BE2C (cell line): ENCODE measurements at regions not wholly inside any gene's neighbourhood (a gene's known extent, or its start where the extent isn't known, plus 50 kb on each side); places are given as distances from the start of the nearest gene placed in this dataset.

Experiments used
- DNase-seq: peaks from one replicate; pipeline ENCODE4 v3.0.0-alpha.2; 2020
- H3K27me3 ChIP-seq: fragments of 250-450 bp; sonication (Bioruptor Pico); 2 replicates; pipeline ENCODE4 v1.5.1; 2020; ENCODE audit warnings: mild to moderate bottlenecking
- H3K36me3 ChIP-seq: fragments of 250-450 bp; sonication (Bioruptor Pico); 2 replicates; pipeline ENCODE4 v1.5.1; 2020; ENCODE audit warnings: mild to moderate bottlenecking
- H3K4me1 ChIP-seq: fragments of 250-450 bp; sonication (Bioruptor Pico); 2 replicates; pipeline ENCODE4 v1.5.1; 2020
- H3K4me3 ChIP-seq: 2 replicates; pipeline ENCODE4 v1.5.1; 2011; ENCODE audit warnings: low read depth, low read length
- H3K9me3 ChIP-seq: fragments of 250-450 bp; sonication (Bioruptor Pico); 2 replicates; pipeline ENCODE4 v1.5.1; 2020
- CTCF ChIP-seq: IDR thresholded peaks from 2 replicates; pipeline ENCODE4 v1.5.1; 2012; ENCODE audit warnings: mild to moderate bottlenecking, low read depth, low read length

GRCh38 chr14:82724316-82724715, 1190.7 kb upstream of the SEL1L start:
- no peak for DNase-seq
- TF ChIP-seq CTCF = no peak
- Histone ChIP-seq H3K9me3 (no peaks in the 10 kb centered on the region), H3K27me3 (no peaks in the 10 kb centered on the region), H3K36me3 (no peaks in the 10 kb centered on the region), H3K4me3 (no peak overlapping the region), H3K4me1 (no peaks in the 10 kb centered on the region)

- Histone ChIP-seq H3K4me1 (no peaks in the 10 kb centered on the region), H3K9me3 (no peaks in the 10 kb centered on the region), H3K4me3 (no peak overlapping the region), H3K36me3 (no peaks in the 10 kb centered on the region), H3K27me3 (no peaks in the 10 kb centered on the region)
- TF ChIP-seq CTCF = no peak
- no peak for DNase-seq
Observed at GRCh38 chr14:82725213-82725612, 1191.6 kb upstream of the SEL1L start.

GRCh38 chr14:82731526-82731925, 1197.9 kb upstream of the SEL1L start:
- H3K9me3 ChIP-seq = no peaks in the 10 kb centered on the region
- no peaks in the 10 kb centered on the region for H3K36me3 ChIP-seq
- no peak for TF ChIP-seq CTCF
- no peak for DNase-seq
- H3K27me3 ChIP-seq = no peaks in the 10 kb centered on the region
- no peak overlapping the region for H3K4me3 ChIP-seq
- H3K4me1 ChIP-seq = no peaks in the 10 kb centered on the region

- Histone ChIP-seq H3K4me3 (no peak overlapping the region), H3K9me3 (no peaks in the 10 kb centered on the region), H3K4me1 (no peaks in the 10 kb centered on the region), H3K36me3 (no peaks in the 10 kb centered on the region), H3K27me3 (no peaks in the 10 kb centered on the region)
- no peak for TF ChIP-seq CTCF
- DNase-seq = no peak
Observed at GRCh38 chr14:82740547-82740946, 1206.9 kb upstream of the SEL1L start.

GRCh38 chr14:82755476-82755875, 1221.8 kb upstream of the SEL1L start:
- H3K36me3 ChIP-seq = no peaks in the 10 kb centered on the region
- no peaks in the 10 kb centered on the region for H3K4me1 ChIP-seq
- no peak for DNase-seq
- H3K4me3 ChIP-seq = no peak overlapping the region
- peaks cover 3% of the 10 kb centered on the region; the same call in 1 of the 2 replicates for H3K9me3 ChIP-seq
- TF ChIP-seq CTCF = no peak
- H3K27me3 ChIP-seq = no peaks in the 10 kb centered on the region

- Histone ChIP-seq H3K27me3 (no peaks in the 10 kb centered on the region), H3K4me1 (no peaks in the 10 kb centered on the region), H3K36me3 (no peaks in the 10 kb centered on the region), H3K9me3 (peaks cover 3% of the 10 kb centered on the region; the same call in 1 of the 2 replicates), H3K4me3 (no peak overlapping the region)
- no peak for DNase-seq
- TF ChIP-seq CTCF = no peak
Observed at GRCh38 chr14:82755923-82756322, 1222.3 kb upstream of the SEL1L start.
